Sigmoid colon (tissue), 6 donors: ENCODE measurements at regions not wholly inside any gene's neighbourhood (a gene's known extent, or its start where the extent isn't known, plus 50 kb on each side); places are given as distances from the start of the nearest gene placed in this dataset.

Experiments used
- DNase-seq: peaks from one replicate; pipeline ENCODE4 v3.0.0-alpha.2; 2019
- H3K27ac ChIP-seq, 4 donors: fragments of 200-600 bp; sonication (generic); one replicate each; pipeline ENCODE4 v1.5.1; 2016 to 2019; ENCODE audit warnings: mild to moderate bottlenecking in 1 of 4
- H3K27me3 ChIP-seq, 3 donors: fragments of 200-600 bp; sonication (generic); one replicate each; pipeline ENCODE4 v1.5.1; 2019; ENCODE audit warnings: mild to moderate bottlenecking in 1 of 3
- H3K36me3 ChIP-seq, 4 donors: fragments of 200-600 bp; sonication (generic); one replicate each; pipeline ENCODE4 v1.5.1; 2016 to 2019
- H3K4me1 ChIP-seq, 4 donors: fragments of 200-600 bp; sonication (generic); one replicate each; pipeline ENCODE4 v1.5.1; 2017 to 2019
- H3K4me3 ChIP-seq, 4 donors: fragments of 200-600 bp; sonication (generic); one replicate each; pipeline ENCODE4 v1.5.1; 2017 to 2019; ENCODE audit warnings: mild to moderate bottlenecking in 2 of 4, moderate library complexity in 1 of 4
- H3K9me3 ChIP-seq, 4 donors: fragments of 200-600 bp in 3 of 4; sonication (generic) in 3 of 4; one replicate each; pipeline versions ENCODE4 v1.5.1 to v1.6.1; 2013 to 2019
- EP300 ChIP-seq, 4 donors: sonication (generic); formaldehyde crosslinking; IDR thresholded peaks; one replicate each; pipeline ENCODE4 v1.6.1; 2017; ENCODE audit warnings: antibody characterized with exemption in 4 of 4
- POLR2A ChIP-seq, 2 donors: fragments of 450-650 bp; IDR thresholded peaks; one replicate each; pipeline ENCODE4 v1.6.1; 2016; ENCODE audit warnings: antibody characterized with exemption in 2 of 2, mild to moderate bottlenecking in 2 of 2, moderate library complexity in 2 of 2
- POLR2AphosphoS5 ChIP-seq, 4 donors: sonication (generic); formaldehyde crosslinking; IDR thresholded peaks; one replicate each; pipeline ENCODE4 v1.6.1; 2017; ENCODE audit warnings: antibody characterized with exemption in 4 of 4
- WGBS, 2 donors: extraction: QIAGEN DNeasy Blood & Tissue Kit; methylation state at CpG; one replicate each; pipeline ENCODE4 v1.1.7; 2013; 5-methylcytosine and 5-hydroxymethylcytosine counted together
- intact Hi-C: fragments of 100-400 bp; cut with DNase I; formaldehyde crosslinking; loops from one replicate; pipeline ENCODE4 v1.15.1; 2023
- TF ChIP-seq, protein P1 (sequence below), 4 experiments: fragments of 450-650 bp in 3 of 4; fragments of 200-600 bp in 1 of 4; IDR thresholded peaks; one replicate each; pipeline ENCODE4 v1.5.1; 2016 to 2019; ENCODE audit warnings: antibody characterized with exemption in 4 of 4, mild to moderate bottlenecking in 3 of 4, moderate library complexity in 2 of 4
- donor health status: healthy with polysubstance abuse.
- donor health status: healthy.

DNA sequence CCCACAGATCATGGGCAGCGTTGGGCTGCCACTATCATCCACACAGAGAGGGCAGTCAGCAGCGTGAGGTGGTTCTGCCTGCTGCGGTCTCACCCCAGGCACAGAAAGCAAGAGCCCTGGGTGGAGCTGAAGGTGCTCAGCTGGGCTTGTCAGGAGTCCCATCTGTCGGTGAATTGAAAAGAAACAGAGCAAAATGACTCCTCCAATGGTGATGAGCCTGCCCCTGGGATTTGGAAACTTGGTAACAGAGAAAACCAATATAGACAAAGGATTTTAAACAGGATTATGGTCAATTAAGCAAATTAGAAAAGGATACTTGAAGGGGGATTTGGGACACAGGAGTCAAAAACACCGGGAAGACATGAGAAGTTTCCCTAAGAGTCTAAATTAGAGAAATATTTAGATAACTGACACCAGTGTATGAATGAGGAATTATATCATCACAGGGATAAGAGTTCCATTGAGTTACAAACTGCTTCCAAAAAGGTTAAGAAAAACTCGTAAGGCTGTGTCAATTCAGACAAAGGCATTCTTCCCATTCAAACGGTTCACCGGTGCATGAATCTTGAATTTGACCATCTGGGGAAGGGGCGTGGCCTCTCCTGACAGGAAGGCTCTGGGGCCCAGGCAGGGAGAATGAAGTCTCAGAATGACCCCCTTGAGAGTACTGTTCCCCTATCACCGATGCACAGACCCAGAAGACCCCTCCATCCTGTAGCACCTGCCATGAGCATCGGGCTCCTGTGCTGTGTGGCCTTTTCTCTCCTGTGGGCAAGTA, 70.0 kb upstream of the PRSS58 start:
- H3K27me3 ChIP-seq: peaks cover 0 to 3% (median 0%) of the 10 kb centered on the region in 3 donors
- DNase-seq: no peak
- intact Hi-C loops: no loop called here
- no peak for TF ChIP-seq POLR2A (IDR thresholded peaks at IDR 0.05)
- TF ChIP-seq, protein P1, sequence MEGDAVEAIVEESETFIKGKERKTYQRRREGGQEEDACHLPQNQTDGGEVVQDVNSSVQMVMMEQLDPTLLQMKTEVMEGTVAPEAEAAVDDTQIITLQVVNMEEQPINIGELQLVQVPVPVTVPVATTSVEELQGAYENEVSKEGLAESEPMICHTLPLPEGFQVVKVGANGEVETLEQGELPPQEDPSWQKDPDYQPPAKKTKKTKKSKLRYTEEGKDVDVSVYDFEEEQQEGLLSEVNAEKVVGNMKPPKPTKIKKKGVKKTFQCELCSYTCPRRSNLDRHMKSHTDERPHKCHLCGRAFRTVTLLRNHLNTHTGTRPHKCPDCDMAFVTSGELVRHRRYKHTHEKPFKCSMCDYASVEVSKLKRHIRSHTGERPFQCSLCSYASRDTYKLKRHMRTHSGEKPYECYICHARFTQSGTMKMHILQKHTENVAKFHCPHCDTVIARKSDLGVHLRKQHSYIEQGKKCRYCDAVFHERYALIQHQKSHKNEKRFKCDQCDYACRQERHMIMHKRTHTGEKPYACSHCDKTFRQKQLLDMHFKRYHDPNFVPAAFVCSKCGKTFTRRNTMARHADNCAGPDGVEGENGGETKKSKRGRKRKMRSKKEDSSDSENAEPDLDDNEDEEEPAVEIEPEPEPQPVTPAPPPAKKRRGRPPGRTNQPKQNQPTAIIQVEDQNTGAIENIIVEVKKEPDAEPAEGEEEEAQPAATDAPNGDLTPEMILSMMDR (IDR thresholded peaks at IDR 0.05): no peak
- no peak for TF ChIP-seq POLR2AphosphoS5 (IDR thresholded peaks at IDR 0.05)
- TF ChIP-seq EP300 (IDR thresholded peaks at IDR 0.05): no peak
- no peak overlapping the region for H3K27ac ChIP-seq
- 56 to 78% methylated on average over 11 of the region's 11 CpGs for WGBS, 2 donors
- H3K4me1 ChIP-seq: no peaks in the 10 kb centered on the region
- no peaks in the 10 kb centered on the region for H3K36me3 ChIP-seq
- H3K9me3 ChIP-seq: no peaks in the 10 kb centered on the region
- H3K4me3 ChIP-seq: no peak overlapping the region

DNA sequence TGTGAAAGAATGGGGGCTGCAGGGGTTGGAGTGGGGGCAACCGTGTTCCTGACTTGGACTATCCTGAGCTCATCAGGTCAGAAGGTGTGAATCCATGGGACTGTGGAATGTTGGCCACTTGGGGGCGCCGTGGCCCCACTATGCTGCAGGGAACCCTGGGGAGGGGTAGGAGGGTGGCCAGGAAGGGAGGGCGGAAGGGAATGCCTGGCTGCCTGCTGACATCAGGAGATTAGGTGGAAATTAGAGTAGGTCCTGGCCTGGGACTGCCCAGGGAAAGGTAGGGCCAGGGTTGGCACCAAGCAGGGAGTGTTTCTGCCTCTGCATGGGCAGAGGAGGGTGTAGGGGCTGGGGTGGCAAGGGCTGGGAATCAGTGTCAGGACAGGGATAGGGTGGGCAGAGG, 65.8 kb upstream of the PRSS58 start:
- 12 to 16% methylated on average over 4 of the region's 4 CpGs for WGBS, 2 donors
- Histone ChIP-seq H3K27ac (no peak overlapping the region), H3K9me3 (no peaks in the 10 kb centered on the region), H3K27me3 (no peaks in the 10 kb centered on the region), H3K36me3 (no peaks in the 10 kb centered on the region), H3K4me1 (no peaks in the 10 kb centered on the region), H3K4me3 (no peak overlapping the region)
- TF ChIP-seq POLR2AphosphoS5 (IDR thresholded peaks at IDR 0.05) (no peak), EP300 (IDR thresholded peaks at IDR 0.05) (no peak), POLR2A (IDR thresholded peaks at IDR 0.05) (no peak)
- TF ChIP-seq, protein P1 (IDR thresholded peaks at IDR 0.05): no peak
- DNase-seq: no peak
- intact Hi-C loops: no loop called here

DNA sequence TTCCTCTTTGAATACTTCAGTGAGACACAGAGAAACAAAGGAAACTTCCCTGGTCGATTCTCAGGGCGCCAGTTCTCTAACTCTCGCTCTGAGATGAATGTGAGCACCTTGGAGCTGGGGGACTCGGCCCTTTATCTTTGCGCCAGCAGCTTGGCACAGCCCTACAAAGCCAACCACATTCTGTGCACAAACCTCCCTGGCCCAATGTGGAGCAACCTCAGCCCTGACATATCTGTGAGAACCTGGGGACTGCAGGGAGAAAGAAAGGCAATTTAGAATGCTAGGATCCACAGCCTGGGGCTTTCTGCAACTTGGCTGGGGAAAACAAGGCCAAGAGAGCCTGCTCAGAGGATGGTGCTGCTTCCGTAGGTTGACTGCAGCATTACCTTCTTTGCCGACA, 63.5 kb upstream of the PRSS58 start:
- H3K4me1 ChIP-seq: no peaks in the 10 kb centered on the region
- no peak overlapping the region for H3K27ac ChIP-seq
- H3K9me3 ChIP-seq: no peaks in the 10 kb centered on the region
- H3K36me3 ChIP-seq: no peaks in the 10 kb centered on the region
- H3K4me3 ChIP-seq: no peak overlapping the region
- intact Hi-C loops: no loop called here
- TF ChIP-seq POLR2AphosphoS5 (IDR thresholded peaks at IDR 0.05) (no peak), POLR2A (IDR thresholded peaks at IDR 0.05) (no peak), EP300 (IDR thresholded peaks at IDR 0.05) (no peak)
- TF ChIP-seq, protein P1 (IDR thresholded peaks at IDR 0.05): no peak
- no peak for DNase-seq
- H3K27me3 ChIP-seq: no peaks in the 10 kb centered on the region
- WGBS, 2 donors: 67 to 84% methylated on average over 7 of the region's 7 CpGs

DNA sequence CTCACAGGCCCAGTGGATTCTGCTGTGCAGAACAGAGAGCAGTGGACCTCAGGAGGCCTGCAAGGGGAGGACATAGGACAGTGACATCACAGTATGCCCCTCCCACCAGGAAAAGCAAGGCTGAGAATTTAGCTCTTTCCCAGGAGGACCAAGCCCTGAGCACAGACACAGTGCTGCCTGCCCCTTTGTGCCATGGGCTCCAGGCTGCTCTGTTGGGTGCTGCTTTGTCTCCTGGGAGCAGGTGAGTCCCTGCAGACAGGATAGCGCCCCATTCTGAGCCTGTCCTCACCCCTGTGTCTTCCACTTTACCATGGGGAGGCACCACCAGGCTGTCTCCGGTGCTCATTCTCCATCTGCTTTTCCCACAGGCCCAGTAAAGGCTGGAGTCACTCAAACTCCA, 63.0 kb upstream of the PRSS58 start:
- no peak overlapping the region for H3K27ac ChIP-seq
- intact Hi-C loops: no loop called here
- WGBS, 2 donors: 89 to 93% methylated on average over 2 of the region's 2 CpGs
- no peaks in the 10 kb centered on the region for H3K4me1 ChIP-seq
- H3K36me3 ChIP-seq: no peaks in the 10 kb centered on the region
- H3K27me3 ChIP-seq: no peaks in the 10 kb centered on the region
- H3K4me3 ChIP-seq: no peak overlapping the region
- no peak for TF ChIP-seq POLR2A (IDR thresholded peaks at IDR 0.05)
- no peak for TF ChIP-seq POLR2AphosphoS5 (IDR thresholded peaks at IDR 0.05)
- TF ChIP-seq, protein P1 (IDR thresholded peaks at IDR 0.05): no peak
- no peak for TF ChIP-seq EP300 (IDR thresholded peaks at IDR 0.05)
- DNase-seq: no peak
- no peaks in the 10 kb centered on the region for H3K9me3 ChIP-seq

DNA sequence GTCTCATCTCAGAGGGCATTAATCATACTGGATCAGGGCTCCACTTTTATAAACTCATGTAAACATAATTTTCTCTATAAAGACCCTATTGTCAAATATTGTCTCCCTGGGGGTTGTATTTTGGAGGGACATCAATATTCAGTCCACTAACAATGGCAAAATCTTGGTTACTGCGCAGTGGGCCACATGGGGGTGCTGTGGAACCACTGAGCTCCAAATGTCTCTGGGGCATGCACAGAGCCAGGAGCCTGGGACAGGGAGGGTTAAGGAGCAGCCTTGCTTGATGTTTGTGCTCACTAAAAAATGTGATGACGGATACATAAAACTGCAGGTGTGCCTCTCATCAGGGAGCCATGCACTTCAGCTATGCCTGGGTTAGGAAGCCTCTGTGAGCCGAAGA, 62.1 kb upstream of the PRSS58 start:
- Histone ChIP-seq H3K9me3 (no peaks in the 10 kb centered on the region), H3K27ac (no peak overlapping the region), H3K4me3 (no peak overlapping the region), H3K36me3 (no peaks in the 10 kb centered on the region), H3K4me1 (no peaks in the 10 kb centered on the region), H3K27me3 (no peaks in the 10 kb centered on the region)
- DNase-seq: no peak
- WGBS, 2 donors: 35 to 38% methylated on average over 3 of the region's 3 CpGs
- TF ChIP-seq EP300 (IDR thresholded peaks at IDR 0.05): no peak
- TF ChIP-seq, protein P1 (IDR thresholded peaks at IDR 0.05): no peak
- TF ChIP-seq POLR2A (IDR thresholded peaks at IDR 0.05): no peak
- no peak for TF ChIP-seq POLR2AphosphoS5 (IDR thresholded peaks at IDR 0.05)
- intact Hi-C loops: no loop called here
